HG03432 (cell line): ENCODE measurements at regions not wholly inside any gene's neighbourhood (a gene's known extent, or its start where the extent isn't known, plus 50 kb on each side); places are given as distances from the start of the nearest gene placed in this dataset.
"Not testable (repeated sequence)": the region's sequence is repeated elsewhere in the genome, so short reads cannot be mapped to it uniquely, and the experiment has no call there.

Experiments
- ATAC-seq: cut with Tn5 transposase; IDR thresholded peaks from one replicate; pipeline ENCODE4 v1.9.1; 2021; ENCODE audit warnings: mild to moderate bottlenecking, moderate library complexity; ENCODE audit not compliant: unreplicated experiment

- no peak for ATAC-seq
These were observed 133.8 kb upstream of the F3 start for GRCh38 chr1:94675373-94675772.

GRCh38 chr1:94674876-94675275, 133.3 kb upstream of the F3 start:
- ATAC-seq = no peak

GRCh38 chr1:94672934-94673333, 131.4 kb upstream of the F3 start:
- no peak for ATAC-seq

- ATAC-seq = no peak
These were observed 130.4 kb upstream of the F3 start for GRCh38 chr1:94672001-94672400.

- ATAC-seq = no peak
These were observed 128.7 kb upstream of the F3 start for GRCh38 chr1:94670273-94670672.

- ATAC-seq = no peak
These were observed 127.6 kb upstream of the F3 start for GRCh38 chr1:94669198-94669597.

- ATAC-seq = no peak
These were observed 127.0 kb upstream of the F3 start for GRCh38 chr1:94668528-94668927.

GRCh38 chr1:94667818-94668217, 126.3 kb upstream of the F3 start:
- ATAC-seq = no peak

GRCh38 chr1:94666797-94667196, 125.2 kb upstream of the F3 start:
- no peak for ATAC-seq

- no peak for ATAC-seq
These were observed 119.9 kb upstream of the F3 start for GRCh38 chr1:94661431-94661932.

GRCh38 chr1:94660994-94661393, 119.4 kb upstream of the F3 start:
- no peak for ATAC-seq

- no peak for ATAC-seq
These were observed 118.7 kb upstream of the F3 start for GRCh38 chr1:94660258-94660657.

GRCh38 chr1:94659202-94659601, 117.6 kb upstream of the F3 start:
- not testable (repeated sequence) for ATAC-seq

GRCh38 chr1:94658221-94658620, 116.7 kb upstream of the F3 start:
- no peak for ATAC-seq

- not testable (repeated sequence) for ATAC-seq
These were observed 116.2 kb upstream of the F3 start for GRCh38 chr1:94657776-94658175.

GRCh38 chr1:94656967-94657366, 115.4 kb upstream of the F3 start:
- no peak for ATAC-seq

GRCh38 chr1:94654919-94655318, 113.4 kb upstream of the F3 start:
- no peak for ATAC-seq

GRCh38 chr1:94654459-94654858, 112.9 kb upstream of the F3 start:
- ATAC-seq = no peak

- ATAC-seq = no peak
These were observed 112.5 kb upstream of the F3 start for GRCh38 chr1:94654031-94654430.

- ATAC-seq = no peak
These were observed 111.9 kb upstream of the F3 start for GRCh38 chr1:94653454-94653853.

GRCh38 chr1:94651076-94651475, 109.5 kb upstream of the F3 start:
- no peak for ATAC-seq

GRCh38 chr1:94650301-94650700, 108.7 kb upstream of the F3 start:
- no peak for ATAC-seq

- no peak for ATAC-seq
These were observed 106.9 kb upstream of the F3 start for GRCh38 chr1:94648225-94649007.
